RKO (cell line): ENCODE measurements at regions not wholly inside any gene's neighbourhood (a gene's known extent, or its start where the extent isn't known, plus 50 kb on each side); places are given as distances from the start of the nearest gene placed in this dataset.

Source experiments
- DNase-seq: peaks from one replicate; pipeline ENCODE4 v3.0.0-alpha.2; 2016; ENCODE audit warnings: low spot score

- no peak for DNase-seq
These were observed 257.8 kb downstream of the PDHA2 start for GRCh38 chr4:96097693-96098092.

GRCh38 chr4:96099031-96099430, 259.1 kb downstream of the PDHA2 start:
- no peak for DNase-seq

GRCh38 chr4:96102541-96103026, 262.7 kb downstream of the PDHA2 start:
- no peak for DNase-seq

- DNase-seq: no peak
These were observed 263.2 kb downstream of the PDHA2 start for GRCh38 chr4:96103086-96103485.

- DNase-seq: no peak
These were observed 268.3 kb downstream of the PDHA2 start for GRCh38 chr4:96108146-96108545.

- no peak for DNase-seq
These were observed 272.7 kb downstream of the PDHA2 start for GRCh38 chr4:96112631-96113030.

- DNase-seq: no peak
These were observed 280.3 kb downstream of the PDHA2 start for GRCh38 chr4:96120206-96120605.

- DNase-seq: no peak
These were observed 286.3 kb downstream of the PDHA2 start for GRCh38 chr4:96126227-96126626.

GRCh38 chr4:96131186-96131585, 291.3 kb downstream of the PDHA2 start:
- DNase-seq: no peak

- no peak for DNase-seq
These were observed 294.9 kb downstream of the PDHA2 start for GRCh38 chr4:96134806-96135205.

- no peak for DNase-seq
These were observed 296.2 kb downstream of the PDHA2 start for GRCh38 chr4:96136056-96136455.

GRCh38 chr4:96139251-96139929, 299.5 kb downstream of the PDHA2 start:
- DNase-seq: no peak

- no peak for DNase-seq
These were observed 305.7 kb downstream of the PDHA2 start for GRCh38 chr4:96145601-96146000.

- no peak for DNase-seq
These were observed 306.8 kb downstream of the PDHA2 start for GRCh38 chr4:96146686-96147085.

- no peak for DNase-seq
These were observed 310.0 kb downstream of the PDHA2 start for GRCh38 chr4:96149894-96150293.

GRCh38 chr4:96150466-96150865, 310.6 kb downstream of the PDHA2 start:
- no peak for DNase-seq

GRCh38 chr4:96152824-96153223, 312.9 kb downstream of the PDHA2 start:
- DNase-seq: no peak

- no peak for DNase-seq
These were observed 314.8 kb downstream of the PDHA2 start for GRCh38 chr4:96154676-96155075.

GRCh38 chr4:96162636-96163035, 322.7 kb downstream of the PDHA2 start:
- no peak for DNase-seq

- no peak for DNase-seq
These were observed 325.0 kb downstream of the PDHA2 start for GRCh38 chr4:96164814-96165351.

GRCh38 chr4:96166806-96167205, 326.9 kb downstream of the PDHA2 start:
- no peak for DNase-seq

GRCh38 chr4:96170198-96170597, 330.3 kb downstream of the PDHA2 start:
- no peak for DNase-seq

- DNase-seq: no peak
These were observed 333.9 kb downstream of the PDHA2 start for GRCh38 chr4:96173756-96174155.

GRCh38 chr4:96175871-96176270, 336.0 kb downstream of the PDHA2 start:
- DNase-seq: no peak
